Spleen (tissue), 11 donors: ENCODE measurements at regions not wholly inside any gene's neighbourhood (a gene's known extent, or its start where the extent isn't known, plus 50 kb on each side); places are given as distances from the start of the nearest gene placed in this dataset.

ENCODE experiments used
- DNase-seq: peaks from one replicate; pipeline ENCODE4 v3.0.0-alpha.2; 2020
- H3K27ac ChIP-seq, 8 donors: fragments of 200-600 bp; sonication (generic) in 7 of 8; 1 replicate in 4 of 8; 2 replicates in 4 of 8; pipeline versions ENCODE4 v1.5.0 to v1.8.0; 2016 to 2021; ENCODE audit warnings: inconsistent platforms in 4 of 8, mild to moderate bottlenecking in 4 of 8, moderate library complexity in 1 of 8
- H3K27me3 ChIP-seq, 7 donors: fragments of 200-600 bp; sonication (generic) in 6 of 7; replicated peaks in 1 of 7; 1 replicate in 4 of 7; 2 replicates in 3 of 7; pipeline versions ENCODE4 v1.5.0 to v1.8.0; 2016 to 2021; ENCODE audit warnings: inconsistent platforms in 3 of 7, mild to moderate bottlenecking in 1 of 7
- H3K36me3 ChIP-seq, 6 donors: fragments of 200-600 bp; sonication (generic) in 5 of 6; 1 replicate in 4 of 6; 2 replicates in 2 of 6; pipeline versions ENCODE4 v1.5.0 to v1.8.0; 2016 to 2021; ENCODE audit warnings: inconsistent platforms in 2 of 6
- H3K4me1 ChIP-seq, 6 donors: fragments of 200-600 bp; sonication (generic) in 5 of 6; 1 replicate in 3 of 6; 2 replicates in 3 of 6; pipeline versions ENCODE4 v1.5.0 to v1.8.0; 2016 to 2021; ENCODE audit warnings: inconsistent platforms in 3 of 6
- H3K4me3 ChIP-seq, 8 donors: fragments of 200-600 bp; sonication (generic) in 7 of 8; 1 replicate in 4 of 8; 2 replicates in 4 of 8; pipeline versions ENCODE4 v1.5.0 to v1.8.0; 2016 to 2021; ENCODE audit warnings: inconsistent platforms in 4 of 8, mild to moderate bottlenecking in 4 of 8, moderate library complexity in 2 of 8
- H3K9me3 ChIP-seq, 8 donors: fragments of 200-600 bp; sonication (generic) in 7 of 8; 1 replicate in 4 of 8; 2 replicates in 4 of 8; pipeline versions ENCODE4 v1.5.0 to v1.8.0; 2016 to 2021; ENCODE audit warnings: inconsistent platforms in 4 of 8
- POLR2A ChIP-seq, 3 donors: fragments of 450-650 bp; IDR thresholded peaks; one replicate each; pipeline ENCODE4 v1.5.1; 2017; ENCODE audit warnings: antibody characterized with exemption in 3 of 3, mild to moderate bottlenecking in 1 of 3
- POLR2AphosphoS5 ChIP-seq, 3 donors: sonication (generic); formaldehyde crosslinking; IDR thresholded peaks; one replicate each; pipeline ENCODE4 v1.5.1; 2017; ENCODE audit warnings: antibody characterized with exemption in 3 of 3
- WGBS, 5 donors: extraction: QIAGEN DNeasy Blood & Tissue Kit in 3 of 5; methylation state at CpG; one replicate each; pipeline versions ENCODE4 v1.1.5 to v1.1.7; 2013 to 2018; 5-methylcytosine and 5-hydroxymethylcytosine counted together
- intact Hi-C: fragments of 100-400 bp; cut with DNase I; formaldehyde crosslinking; loops from one replicate; pipeline ENCODE4 v1.15.0; 2023; ENCODE audit warnings: low total_unique reads
- TF ChIP-seq, protein P1 (sequence below), 11 experiments: fragments of 200-600 bp in 7 of 11; fragments of 450-650 bp in 4 of 11; sonication (generic) in 4 of 11; IDR thresholded peaks in 8 of 11; conservative IDR thresholded peaks in 3 of 11; 1 replicate in 7 of 11; 2 replicates in 4 of 11; pipeline versions ENCODE4 v1.4.0 to v1.8.0; 2016 to 2021; ENCODE audit warnings: antibody characterized with exemption in 11 of 11, inconsistent platforms in 4 of 11, mild to moderate bottlenecking in 1 of 11
- donor health status: healthy with polysubstance abuse.
- donor health status: DM: no; HTN: no; CAD: no; lungs with moderate emphysema.
- donor health status: DM: no; HTN: no; CAD: no.
- donor health status: Bipolar disorder and iron deficiency.
- donor health status: healthy.
- donor health status: DM: no; HTN: no; CAD: no.
- donor health status: DM: yes; HTN: yes; CAD: no.

GRCh38 chr4:29588617-29589016 is 1131.6 kb upstream of the PCDH7 start:
- intact Hi-C loops, result no loop called here
- H3K4me1 ChIP-seq, result no peaks in the 10 kb centered on the region
- no peaks in the 10 kb centered on the region for H3K36me3 ChIP-seq
- TF ChIP-seq, protein P1, sequence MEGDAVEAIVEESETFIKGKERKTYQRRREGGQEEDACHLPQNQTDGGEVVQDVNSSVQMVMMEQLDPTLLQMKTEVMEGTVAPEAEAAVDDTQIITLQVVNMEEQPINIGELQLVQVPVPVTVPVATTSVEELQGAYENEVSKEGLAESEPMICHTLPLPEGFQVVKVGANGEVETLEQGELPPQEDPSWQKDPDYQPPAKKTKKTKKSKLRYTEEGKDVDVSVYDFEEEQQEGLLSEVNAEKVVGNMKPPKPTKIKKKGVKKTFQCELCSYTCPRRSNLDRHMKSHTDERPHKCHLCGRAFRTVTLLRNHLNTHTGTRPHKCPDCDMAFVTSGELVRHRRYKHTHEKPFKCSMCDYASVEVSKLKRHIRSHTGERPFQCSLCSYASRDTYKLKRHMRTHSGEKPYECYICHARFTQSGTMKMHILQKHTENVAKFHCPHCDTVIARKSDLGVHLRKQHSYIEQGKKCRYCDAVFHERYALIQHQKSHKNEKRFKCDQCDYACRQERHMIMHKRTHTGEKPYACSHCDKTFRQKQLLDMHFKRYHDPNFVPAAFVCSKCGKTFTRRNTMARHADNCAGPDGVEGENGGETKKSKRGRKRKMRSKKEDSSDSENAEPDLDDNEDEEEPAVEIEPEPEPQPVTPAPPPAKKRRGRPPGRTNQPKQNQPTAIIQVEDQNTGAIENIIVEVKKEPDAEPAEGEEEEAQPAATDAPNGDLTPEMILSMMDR (IDR thresholded peaks at IDR 0.05 in 8 of 11, conservative IDR thresholded peaks at IDR 0.05 in 3 of 11), result no peak
- TF ChIP-seq POLR2A (IDR thresholded peaks at IDR 0.05), result no peak
- no peak for TF ChIP-seq POLR2AphosphoS5 (IDR thresholded peaks at IDR 0.05)
- no peak for DNase-seq
- no peak overlapping the region for H3K4me3 ChIP-seq
- 58 to 76% (median 61%) methylated on average over 3 of the region's 3 CpGs for WGBS, 5 donors
- H3K27ac ChIP-seq, result no peak overlapping the region
- H3K9me3 ChIP-seq, result peaks cover 0 to 15% (median 0%) of the 10 kb centered on the region in 8 donors
- no peaks in the 10 kb centered on the region for H3K27me3 ChIP-seq

DNA sequence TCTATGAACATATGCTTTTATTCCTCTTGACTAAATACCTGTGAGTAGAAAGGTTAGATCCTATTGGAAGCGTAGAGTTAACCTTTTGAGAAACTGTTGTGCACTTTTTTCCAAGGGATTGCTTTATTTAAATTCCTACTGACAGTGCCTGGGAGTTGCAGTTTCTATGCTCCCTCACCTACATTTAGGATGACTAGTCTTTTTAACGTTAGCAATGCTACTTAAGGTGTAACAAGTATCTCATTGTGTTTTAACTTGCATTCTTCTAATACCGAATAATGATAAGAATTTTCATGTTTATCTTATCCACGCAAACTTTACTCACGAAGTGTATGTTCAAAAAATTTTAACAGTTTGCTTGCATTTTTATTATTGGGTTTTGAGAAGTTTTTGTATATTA is 1123.9 kb upstream of the PCDH7 start:
- H3K27ac ChIP-seq, result no peak overlapping the region
- WGBS, 5 donors, result 83 to 92% (median 84%) methylated on average over 5 of the region's 5 CpGs
- intact Hi-C loops, result no loop called here
- H3K4me3 ChIP-seq, result no peak overlapping the region
- peaks cover 0 to 15% (median 6%) of the 10 kb centered on the region in 8 donors for H3K9me3 ChIP-seq
- DNase-seq, result no peak
- H3K27me3 ChIP-seq, result no peaks in the 10 kb centered on the region
- TF ChIP-seq, protein P1 (IDR thresholded peaks at IDR 0.05 in 8 of 11, conservative IDR thresholded peaks at IDR 0.05 in 3 of 11), result no peak
- TF ChIP-seq POLR2AphosphoS5 (IDR thresholded peaks at IDR 0.05) (no peak), POLR2A (IDR thresholded peaks at IDR 0.05) (no peak)
- no peaks in the 10 kb centered on the region for H3K36me3 ChIP-seq
- H3K4me1 ChIP-seq, result no peaks in the 10 kb centered on the region

DNA sequence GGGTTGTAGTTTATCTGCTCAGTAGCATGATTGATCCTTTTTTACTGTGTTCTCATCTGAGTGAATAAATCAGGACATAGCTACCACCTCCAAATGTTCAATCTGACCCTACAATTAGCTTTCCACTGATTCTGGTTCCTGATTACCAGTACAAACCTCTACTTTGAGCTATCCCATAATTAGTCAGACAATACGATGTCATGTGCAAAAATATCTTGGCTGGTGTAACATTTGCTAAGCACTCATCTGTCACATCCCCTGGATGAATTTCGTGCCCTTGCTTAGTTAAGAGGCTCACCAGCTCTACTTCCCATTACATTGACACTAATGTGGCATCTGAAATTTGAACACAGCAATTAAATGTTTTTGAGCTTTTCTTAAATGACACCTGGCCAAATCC is 1101.0 kb upstream of the PCDH7 start:
- peaks cover 0 to 8% (median 0%) of the 10 kb centered on the region in 8 donors for H3K9me3 ChIP-seq
- H3K27me3 ChIP-seq, result no peaks in the 10 kb centered on the region
- no peaks in the 10 kb centered on the region for H3K4me1 ChIP-seq
- intact Hi-C loops, result no loop called here
- no peaks in the 10 kb centered on the region for H3K36me3 ChIP-seq
- DNase-seq, result no peak
- no peak overlapping the region for H3K27ac ChIP-seq
- WGBS, 5 donors, result 63 to 80% (median 71%) methylated on average over 2 of the region's 2 CpGs
- H3K4me3 ChIP-seq, result no peak overlapping the region
- TF ChIP-seq, protein P1 (IDR thresholded peaks at IDR 0.05 in 8 of 11, conservative IDR thresholded peaks at IDR 0.05 in 3 of 11), result no peak
- TF ChIP-seq POLR2AphosphoS5 (IDR thresholded peaks at IDR 0.05) (no peak), POLR2A (IDR thresholded peaks at IDR 0.05) (no peak)

GRCh38 chr4:29632199-29632598 is 1088.0 kb upstream of the PCDH7 start:
- Histone ChIP-seq H3K4me3 (no peak overlapping the region), H3K27ac (no peak overlapping the region), H3K9me3 (peaks cover 0 to 10% (median 0%) of the 10 kb centered on the region in 8 donors)

More at GRCh38 chr4:29632199-29632598, 1088.0 kb upstream of the PCDH7 start:
- TF ChIP-seq POLR2AphosphoS5 (IDR thresholded peaks at IDR 0.05) (no peak), POLR2A (IDR thresholded peaks at IDR 0.05) (no peak)
- TF ChIP-seq, protein P1 (IDR thresholded peaks at IDR 0.05 in 8 of 11, conservative IDR thresholded peaks at IDR 0.05 in 3 of 11), result no peak
- intact Hi-C loops, result no loop called here
- 38 to 48% (median 43%) methylated on average over 2 of the region's 2 CpGs for WGBS, 5 donors
- H3K27me3 ChIP-seq, result no peaks in the 10 kb centered on the region
- H3K36me3 ChIP-seq, result no peaks in the 10 kb centered on the region
- no peaks in the 10 kb centered on the region for H3K4me1 ChIP-seq
- DNase-seq, result no peak
